ENCODE measurements at regions not wholly inside any gene's neighbourhood (a gene's known extent, or its start where the extent isn't known, plus 50 kb on each side); places are given as distances from the start of the nearest gene placed in this dataset.

GRCh38 chr5:126210955-126211354 is 212.3 kb upstream of the GRAMD2B start:
- TF ChIP-seq POLR2A (IDR thresholded peaks at IDR 0.05) (no peak), CTCF (IDR thresholded peaks at IDR 0.05) (no peak)
